Stimulated activated CD8-positive, alpha-beta memory T cell treated with anti-CD3 and anti-CD28 coated beads, Interleukin-12 subunit alpha, Interleukin-12 subunit beta, amount 100 ng/mL, for 24 hours (primary cell): ENCODE measurements at regions not wholly inside any gene's neighbourhood (a gene's known extent, or its start where the extent isn't known, plus 50 kb on each side); places are given as distances from the start of the nearest gene placed in this dataset.
"Not testable (repeated sequence)": the region's sequence is repeated elsewhere in the genome, so short reads cannot be mapped to it uniquely, and the experiment has no call there.

ENCODE experiments used
- DNase-seq: peaks from one replicate; pipeline ENCODE4 v3.0.0-alpha.2; 2020; ENCODE audit errors: extremely low read depth

- peak; percentile 61 for DNase-seq
Observed at GRCh38 chr7:66413379-66414114, 208.4 kb downstream of the TPST1 start.

GRCh38 chr7:66415659-66416265, 210.6 kb downstream of the TPST1 start:
- DNase-seq: no peak

DNA sequence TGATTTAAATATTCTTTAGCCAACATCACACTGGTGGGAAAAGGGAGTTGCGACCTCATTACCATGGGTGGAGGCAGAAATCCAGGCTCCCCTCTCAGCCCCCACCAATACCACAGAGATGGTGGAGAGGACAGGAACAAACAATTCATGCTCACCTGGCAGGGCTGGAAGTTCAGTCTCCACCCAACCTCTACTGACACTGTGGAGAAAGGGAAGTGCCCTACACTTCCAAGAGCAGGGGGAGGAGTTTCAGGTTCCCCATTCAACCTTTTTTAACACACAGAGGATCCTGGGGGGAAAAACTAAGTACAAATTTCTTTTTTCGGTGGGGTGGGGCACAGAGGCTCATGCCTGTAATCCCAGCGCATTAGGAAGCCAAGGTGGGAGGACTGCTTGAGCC, 210.1 kb upstream of the KCTD7 start:
- DNase-seq: no peak

GRCh38 chr7:66419210-66419609, 209.5 kb upstream of the KCTD7 start:
- DNase-seq: no peak

DNA sequence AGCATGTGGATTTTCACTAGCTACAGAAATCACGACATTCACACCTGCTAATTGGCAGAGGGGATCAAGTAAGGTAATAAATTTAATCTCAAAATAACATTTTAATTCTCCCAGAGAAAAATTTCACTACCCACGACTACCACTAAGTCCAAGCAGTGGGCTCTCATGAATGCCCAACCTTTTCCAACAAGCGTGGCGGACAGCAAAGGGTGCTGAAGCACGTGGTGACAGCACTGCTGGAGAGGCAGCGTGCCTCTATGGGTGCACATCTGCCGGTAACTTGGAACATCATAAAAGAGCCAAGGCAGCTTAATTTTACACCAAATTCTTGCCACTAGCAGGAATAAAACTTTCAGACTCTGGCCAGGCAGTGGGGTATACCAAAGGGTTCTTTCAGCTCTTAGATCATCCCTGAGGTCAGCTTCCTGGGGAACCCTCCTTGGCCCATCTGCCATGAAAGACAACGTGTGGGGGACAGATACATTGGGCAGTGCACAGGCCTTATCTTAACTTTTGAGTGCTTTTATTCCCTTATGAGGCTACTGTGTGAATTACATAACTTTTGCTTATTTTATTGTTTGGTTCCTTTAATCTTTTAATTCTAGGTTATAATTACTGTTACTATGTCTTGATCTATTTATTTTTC, 206.7 kb upstream of the KCTD7 start:
- no peak for DNase-seq

GRCh38 chr7:66423729-66424128, 205.0 kb upstream of the KCTD7 start:
- no peak for DNase-seq

- DNase-seq: no peak
Observed at GRCh38 chr7:66426332-66426731, 202.3 kb upstream of the KCTD7 start.

GRCh38 chr7:66426996-66427395, 201.7 kb upstream of the KCTD7 start:
- DNase-seq: no peak

DNA sequence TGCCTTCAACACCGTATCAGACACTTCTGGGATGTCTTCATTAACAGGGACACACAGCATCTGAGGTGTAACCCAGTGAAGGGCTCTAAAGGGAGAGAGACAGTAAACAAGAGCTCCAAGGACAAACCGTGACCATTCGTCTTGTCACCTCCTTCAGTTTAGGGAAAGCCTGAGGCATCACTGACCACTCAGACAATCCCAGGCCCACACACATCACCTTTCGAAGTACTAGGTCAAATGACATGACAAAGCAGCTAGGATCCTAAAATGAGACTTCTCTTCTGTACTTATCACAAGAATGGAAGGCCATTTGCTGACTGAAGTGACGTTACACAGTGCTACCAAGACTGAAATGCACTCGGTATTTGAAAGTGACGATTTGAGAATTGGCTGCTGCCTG, 200.7 kb upstream of the KCTD7 start:
- no peak for DNase-seq

DNA sequence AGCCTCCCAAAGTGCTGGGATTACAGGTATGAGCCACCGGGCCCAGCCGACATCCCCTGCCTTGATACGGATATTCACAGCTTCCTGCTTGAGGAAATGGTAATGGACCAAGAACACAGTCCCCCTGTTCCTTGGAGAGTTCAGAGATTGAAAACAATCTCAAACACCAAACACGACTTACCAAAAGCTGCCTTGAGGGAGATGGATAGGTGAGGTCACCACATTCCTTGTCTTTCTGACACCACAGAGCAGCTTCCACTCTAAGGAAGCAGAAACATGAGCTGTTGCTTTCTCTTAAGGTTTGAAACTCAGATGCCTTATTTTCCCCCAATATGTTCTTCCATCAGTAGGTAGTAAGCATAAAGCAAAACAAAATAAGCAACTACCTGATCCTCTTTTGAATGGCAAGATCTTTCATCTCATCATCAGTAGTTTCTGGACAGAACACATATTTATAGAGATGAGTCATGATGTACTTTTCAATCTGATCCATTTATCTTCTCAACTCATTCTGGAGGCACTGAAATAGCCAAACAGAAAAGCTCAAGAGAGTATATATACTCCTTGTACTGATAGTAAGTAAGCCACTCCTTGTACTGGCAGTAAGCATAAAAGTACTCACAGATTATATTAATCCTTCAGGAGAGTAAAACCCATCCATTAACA, 199.1 kb upstream of the KCTD7 start:
- no peak for DNase-seq

GRCh38 chr7:66430164-66430545, 198.5 kb upstream of the KCTD7 start:
- no peak for DNase-seq

- not testable (repeated sequence) for DNase-seq
Observed at GRCh38 chr7:66438703-66439405, 189.8 kb upstream of the KCTD7 start.

DNA sequence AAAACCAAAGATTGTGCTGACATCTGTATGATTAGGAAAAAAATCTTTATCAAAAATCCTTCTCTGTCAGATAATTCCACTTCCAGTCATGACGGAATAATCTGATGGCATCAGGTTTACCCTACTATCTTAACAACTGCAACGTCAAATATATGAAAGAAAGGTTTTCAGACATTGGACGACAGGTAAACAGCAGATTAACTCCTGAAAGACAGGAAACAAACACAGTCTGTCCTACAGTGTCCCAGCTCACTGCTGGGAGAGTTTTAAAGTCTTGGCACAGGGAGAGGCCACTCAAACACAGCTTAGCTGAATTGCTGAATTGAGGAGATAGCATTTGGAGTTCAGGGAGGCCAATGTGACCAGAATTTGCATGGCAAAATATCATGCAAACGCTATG, 186.3 kb upstream of the KCTD7 start:
- no peak for DNase-seq

DNA sequence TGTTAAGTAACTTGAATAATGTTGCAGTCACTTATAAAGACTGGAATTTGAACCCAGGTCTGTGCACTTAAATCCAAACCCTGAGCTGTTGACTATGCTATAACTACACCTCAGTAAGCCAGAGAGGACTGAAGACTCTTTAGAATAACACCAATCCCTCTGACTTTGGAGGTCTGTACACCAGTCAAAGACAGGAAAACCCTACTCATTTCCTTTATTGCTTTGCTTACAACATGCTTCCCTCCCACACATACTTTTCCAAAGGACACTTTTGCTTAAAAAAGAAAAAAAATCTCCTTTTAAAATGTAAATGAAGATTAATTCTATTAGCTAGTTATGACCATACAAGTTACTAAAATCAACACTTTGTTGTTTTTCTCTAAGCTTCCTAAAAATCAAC, 184.7 kb upstream of the KCTD7 start:
- DNase-seq: no peak

DNA sequence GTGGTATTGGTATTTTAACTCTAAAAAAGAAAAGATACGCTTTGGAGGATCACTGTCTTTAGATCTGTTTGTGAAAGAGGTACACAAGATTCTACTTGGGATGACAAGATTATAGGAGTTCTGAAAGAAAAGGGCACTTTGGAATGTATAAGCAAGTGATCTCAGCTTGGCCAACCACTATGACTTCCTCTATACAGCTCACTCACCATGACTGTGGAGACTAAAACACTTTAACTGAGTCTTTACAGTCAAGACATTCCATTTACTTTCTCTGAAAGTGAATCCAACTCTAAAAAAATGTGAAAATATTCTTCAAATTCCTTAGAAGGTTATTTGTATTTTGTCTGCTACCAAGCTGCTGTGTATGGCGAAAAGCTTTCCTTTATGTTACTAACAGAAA, 181.7 kb upstream of the KCTD7 start:
- DNase-seq: not testable (repeated sequence)

DNA sequence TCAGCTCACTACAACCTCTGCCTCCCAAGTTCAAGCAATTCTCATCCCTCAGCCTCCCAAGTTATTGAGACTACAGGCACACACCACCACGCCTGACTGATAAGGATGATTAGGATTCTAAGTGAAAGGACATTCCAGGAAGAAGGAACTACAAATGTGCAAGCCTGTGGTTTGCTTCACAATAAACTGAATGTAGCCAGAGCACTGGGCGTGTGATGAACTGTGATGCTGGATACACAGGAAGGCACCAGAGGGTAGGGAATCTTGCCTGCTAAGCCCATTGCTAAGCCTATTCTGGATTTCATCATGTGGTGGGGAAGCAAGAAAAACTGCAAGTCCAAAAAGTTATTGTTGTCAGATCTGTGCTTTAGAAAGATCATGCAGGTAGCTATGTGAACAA, 177.9 kb upstream of the KCTD7 start:
- not testable (repeated sequence) for DNase-seq

GRCh38 chr7:66451713-66452112, 177.0 kb upstream of the KCTD7 start:
- DNase-seq: not testable (repeated sequence)

DNA sequence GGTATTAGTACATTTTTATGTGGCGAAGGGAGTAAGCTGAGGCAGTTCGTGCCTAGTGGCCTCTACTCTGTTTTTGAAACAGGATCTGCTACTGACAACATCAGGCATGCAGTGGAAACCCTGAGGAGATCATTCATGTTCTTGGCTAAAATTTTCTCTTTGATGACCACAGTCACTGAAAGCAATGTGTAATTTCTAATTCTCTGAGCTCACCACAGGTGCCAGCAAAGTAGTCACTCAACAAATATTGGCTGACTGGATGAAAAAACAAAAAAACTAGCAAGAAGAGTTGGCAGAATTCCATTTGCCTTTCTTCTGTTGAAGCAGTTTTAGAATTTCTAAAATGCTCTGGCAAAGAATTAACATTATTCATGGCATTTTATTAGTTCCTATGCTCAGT, 176.5 kb upstream of the KCTD7 start:
- no peak for DNase-seq

DNA sequence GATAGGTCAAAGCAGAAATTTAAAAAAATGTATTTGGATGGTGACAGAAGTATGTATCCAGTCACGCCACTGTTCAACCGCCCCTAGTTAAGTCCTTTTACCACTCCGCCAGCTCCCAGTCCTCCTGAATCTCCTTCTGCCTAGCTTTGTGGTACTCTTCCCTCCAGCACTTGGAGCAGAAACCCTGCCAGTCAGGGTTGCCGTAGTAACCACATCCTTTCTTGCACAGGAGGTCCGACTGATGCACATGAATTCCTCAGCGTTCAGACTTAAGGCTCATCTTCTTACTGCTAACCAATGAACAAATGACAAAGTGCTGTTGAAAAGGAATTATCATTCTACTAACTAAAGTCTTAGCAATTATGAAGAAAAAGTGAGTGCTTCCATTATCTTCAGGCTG, 175.3 kb upstream of the KCTD7 start:
- no peak for DNase-seq

- DNase-seq: no peak
Observed at GRCh38 chr7:66454600-66455225, 174.0 kb upstream of the KCTD7 start.

DNA sequence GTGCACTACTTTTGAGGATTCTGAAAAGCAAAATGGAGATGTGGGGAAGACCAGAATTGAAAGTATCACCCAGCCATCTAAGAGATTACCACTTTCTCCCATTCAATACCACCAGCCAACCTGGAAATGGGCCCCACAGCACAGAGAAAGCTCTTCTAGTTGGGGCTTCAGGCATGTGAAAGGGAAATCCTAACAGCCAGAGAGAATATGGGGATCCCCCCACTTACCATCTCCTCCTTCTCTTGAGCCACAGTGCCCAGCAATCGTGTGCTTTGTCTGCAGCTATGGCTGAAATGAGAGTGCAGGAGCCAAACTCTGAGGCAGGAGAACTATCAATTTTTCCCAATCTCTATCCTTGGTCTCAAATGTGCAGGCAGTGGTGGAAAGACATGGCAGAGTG, 173.2 kb upstream of the KCTD7 start:
- not testable (repeated sequence) for DNase-seq

DNA sequence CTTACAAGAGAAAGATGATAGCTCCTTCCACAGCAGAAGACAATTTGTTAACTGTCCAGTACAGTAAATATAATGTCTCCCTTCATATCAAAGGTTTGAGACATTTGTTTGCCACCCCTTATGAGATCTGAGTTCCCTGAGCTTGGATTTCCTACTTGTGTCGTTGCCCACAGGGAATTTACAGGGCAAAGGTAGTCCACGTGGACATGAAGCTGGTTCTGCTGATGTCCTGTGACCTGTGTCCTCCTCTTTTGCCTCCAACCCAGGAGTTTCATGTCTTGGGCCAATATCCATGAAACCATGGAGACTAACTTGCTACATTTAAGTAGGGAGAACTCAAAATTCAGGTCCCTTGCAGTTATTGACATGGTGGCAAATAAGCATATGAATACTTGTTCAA, 172.2 kb upstream of the KCTD7 start:
- not testable (repeated sequence) for DNase-seq
